ENCODE measurements at regions not wholly inside any gene's neighbourhood (a gene's known extent, or its start where the extent isn't known, plus 50 kb on each side); places are given as distances from the start of the nearest gene placed in this dataset.
"Not testable (repeated sequence)": the region's sequence is repeated elsewhere in the genome, so short reads cannot be mapped to it uniquely, and the experiment has no call there.

DNA sequence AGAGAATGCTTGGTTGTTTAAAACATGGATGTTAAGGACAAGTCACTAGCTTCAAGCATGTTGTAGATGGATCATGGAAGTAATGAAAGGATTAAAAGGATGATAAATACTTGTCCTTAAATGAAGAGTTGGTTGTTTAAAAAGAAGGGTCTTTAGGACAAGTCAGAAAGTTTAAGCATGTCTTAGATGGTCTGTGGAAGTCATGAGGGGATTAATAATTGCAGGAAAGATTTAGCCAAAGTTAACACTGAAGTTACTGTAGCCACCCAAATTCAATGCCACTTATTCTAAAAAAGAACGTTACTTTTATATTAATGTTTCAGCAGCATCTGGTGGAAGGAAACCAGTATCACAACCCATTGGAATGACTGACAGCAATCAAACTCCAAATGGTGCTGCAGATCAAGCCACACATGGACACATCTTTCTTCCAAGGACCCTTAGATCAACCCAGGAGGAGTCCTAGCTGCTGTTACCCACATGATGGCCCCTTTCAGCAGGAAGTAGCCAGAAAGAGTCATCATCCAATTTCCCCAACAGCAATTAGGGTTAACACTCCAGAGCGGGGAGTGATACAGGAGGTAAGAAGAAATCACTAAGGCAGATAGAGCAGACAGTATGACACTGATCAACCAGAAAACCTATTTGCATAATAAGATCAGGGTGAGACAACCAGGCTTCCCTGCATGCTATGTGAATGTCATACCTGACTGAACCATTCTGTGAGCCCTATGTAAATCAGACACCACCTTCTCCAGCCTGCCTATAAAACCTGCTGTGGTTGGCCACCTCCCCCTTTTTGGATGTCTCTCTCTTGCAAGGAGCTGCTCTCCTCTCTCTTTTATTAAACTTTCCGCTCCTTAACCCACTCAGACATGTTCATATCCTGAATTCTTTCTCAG is 88.4 kb upstream of the GNAZ start:
- peak; percentile 66 for ATAC-seq
- Mint-ChIP-seq H3K4me3 (no peak overlapping the region), H3K36me3 (ENCODE audit: low read depth) (peaks cover 5% of the 10 kb centered on the region), H3K4me1 (peaks cover 4% of the 10 kb centered on the region), H3K27me3 (peaks cover 32% of the 10 kb centered on the region), H3K27ac (no peak overlapping the region)
- no peak for DNase-seq
- H3K9me3 ChIP-seq (ENCODE audit: control insufficient read depth, low read length, poor library complexity, severe bottlenecking) = no peaks in the 10 kb centered on the region

GRCh38 chr22:22982616-22983015 is 87.7 kb upstream of the GNAZ start:
- Mint-ChIP-seq H3K36me3 (ENCODE audit: low read depth) (peaks cover 5% of the 10 kb centered on the region), H3K27me3 (peaks cover 37% of the 10 kb centered on the region), H3K4me3 (no peak overlapping the region), H3K27ac (no peak overlapping the region), H3K4me1 (peaks cover 4% of the 10 kb centered on the region)
- H3K9me3 ChIP-seq (ENCODE audit: control insufficient read depth, low read length, poor library complexity, severe bottlenecking) = no peaks in the 10 kb centered on the region
- DNase-seq (no peak), ATAC-seq (no peak)

DNA sequence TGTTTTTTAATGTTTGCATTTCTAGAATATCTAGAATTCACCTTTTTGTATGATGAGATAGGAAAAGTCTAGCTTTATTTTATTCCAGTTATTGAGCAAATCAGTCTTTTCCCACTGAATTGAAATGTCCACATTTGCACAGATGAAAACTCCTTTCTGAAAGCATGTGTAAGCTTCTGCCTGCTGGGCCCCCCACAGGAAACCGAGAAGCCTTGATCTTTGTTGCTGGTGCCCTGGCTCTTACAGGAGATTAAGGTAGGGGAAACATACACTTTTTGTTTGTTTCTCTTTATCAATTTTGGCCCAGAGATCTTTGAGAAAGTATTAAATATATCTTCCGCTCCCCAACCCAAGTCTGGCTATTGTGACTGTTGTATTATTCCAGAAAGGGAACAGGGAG is 87.2 kb upstream of the GNAZ start:
- Mint-ChIP-seq H3K27ac (no peak overlapping the region), H3K4me1 (peaks cover 4% of the 10 kb centered on the region), H3K4me3 (no peak overlapping the region), H3K36me3 (ENCODE audit: low read depth) (peaks cover 5% of the 10 kb centered on the region), H3K27me3 (peaks cover 37% of the 10 kb centered on the region)
- H3K9me3 ChIP-seq (ENCODE audit: control insufficient read depth, low read length, poor library complexity, severe bottlenecking) = no peaks in the 10 kb centered on the region
- ATAC-seq = no peak
- DNase-seq = no peak

DNA sequence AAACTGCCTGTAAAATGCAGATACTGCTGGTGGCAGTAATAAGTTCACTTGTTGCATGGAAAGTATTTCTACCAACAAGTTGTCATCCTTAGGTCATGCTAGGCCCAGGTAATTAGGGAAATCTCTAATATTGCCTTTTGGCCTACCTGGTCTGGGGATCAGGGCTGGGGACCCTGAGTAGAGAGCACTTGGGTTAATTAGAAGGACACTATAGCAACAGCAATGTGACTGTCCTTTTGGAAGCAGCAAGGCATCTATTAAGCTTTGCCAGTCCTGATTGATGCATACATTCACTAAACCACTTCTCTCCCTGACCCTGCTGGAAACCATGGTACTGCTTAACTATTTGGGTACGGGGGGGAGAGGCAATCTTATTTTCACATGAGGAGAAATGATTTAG is 86.5 kb upstream of the GNAZ start:
- H3K9me3 ChIP-seq (ENCODE audit: control insufficient read depth, low read length, poor library complexity, severe bottlenecking) = no peaks in the 10 kb centered on the region
- peaks cover 4% of the 10 kb centered on the region for H3K4me1 Mint-ChIP-seq
- DNase-seq = no peak
- no peak overlapping the region for H3K27ac Mint-ChIP-seq
- ATAC-seq = no peak
- peaks cover 5% of the 10 kb centered on the region for H3K36me3 Mint-ChIP-seq (ENCODE audit: low read depth)
- peaks cover 37% of the 10 kb centered on the region for H3K27me3 Mint-ChIP-seq
- H3K4me3 Mint-ChIP-seq = no peak overlapping the region

DNA sequence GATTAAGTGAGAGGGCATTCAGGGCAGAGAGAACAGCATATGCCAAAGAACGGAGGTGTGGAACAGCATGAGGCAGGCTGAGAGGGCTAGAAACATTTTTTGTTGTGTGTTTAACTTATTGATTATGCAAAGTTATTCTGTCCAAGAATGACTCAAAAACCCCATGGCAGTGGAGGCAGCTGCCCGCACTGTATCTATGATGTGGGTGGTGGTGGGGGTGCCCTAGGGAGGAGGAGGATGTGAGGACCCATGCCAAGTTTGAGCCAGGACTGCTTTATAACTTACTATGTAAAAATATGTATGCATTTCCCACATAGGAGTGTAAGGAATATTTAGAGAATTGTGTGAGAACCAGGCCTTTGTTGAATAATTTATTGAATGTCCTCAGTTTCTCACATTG is 85.4 kb upstream of the GNAZ start:
- no peak overlapping the region for H3K4me3 Mint-ChIP-seq
- peaks cover 40% of the 10 kb centered on the region for H3K27me3 Mint-ChIP-seq
- H3K9me3 ChIP-seq (ENCODE audit: control insufficient read depth, low read length, poor library complexity, severe bottlenecking) = no peaks in the 10 kb centered on the region
- H3K4me1 Mint-ChIP-seq = peaks cover 4% of the 10 kb centered on the region
- DNase-seq (no peak), ATAC-seq (no peak)
- H3K27ac Mint-ChIP-seq = no peak overlapping the region
- peaks cover 5% of the 10 kb centered on the region for H3K36me3 Mint-ChIP-seq (ENCODE audit: low read depth)

DNA sequence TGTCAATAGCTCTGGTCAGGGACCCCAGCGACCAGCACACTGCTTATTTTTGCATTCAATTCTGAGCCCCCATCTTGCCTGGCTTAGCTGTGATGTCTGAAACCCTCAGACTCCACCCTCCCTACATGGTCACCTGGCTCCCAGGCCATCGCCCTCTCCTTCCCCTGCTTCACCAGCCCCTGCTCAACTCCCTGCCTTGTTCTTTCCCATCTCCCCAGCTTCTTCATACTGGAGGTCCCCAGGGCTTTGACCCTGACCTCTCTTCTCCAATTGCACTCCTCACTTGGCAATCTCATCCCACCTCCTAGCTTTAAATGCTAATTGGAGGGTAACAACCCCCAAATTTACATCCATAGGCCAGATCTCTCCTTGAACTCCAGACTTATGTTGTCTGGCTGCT is 84.3 kb upstream of the GNAZ start:
- ATAC-seq (no peak), DNase-seq (no peak)
- Mint-ChIP-seq H3K36me3 (ENCODE audit: low read depth) (peaks cover 5% of the 10 kb centered on the region), H3K27ac (no peak overlapping the region), H3K27me3 (peaks cover 51% of the 10 kb centered on the region), H3K4me1 (peaks cover 4% of the 10 kb centered on the region), H3K4me3 (no peak overlapping the region)
- no peaks in the 10 kb centered on the region for H3K9me3 ChIP-seq (ENCODE audit: control insufficient read depth, low read length, poor library complexity, severe bottlenecking)

DNA sequence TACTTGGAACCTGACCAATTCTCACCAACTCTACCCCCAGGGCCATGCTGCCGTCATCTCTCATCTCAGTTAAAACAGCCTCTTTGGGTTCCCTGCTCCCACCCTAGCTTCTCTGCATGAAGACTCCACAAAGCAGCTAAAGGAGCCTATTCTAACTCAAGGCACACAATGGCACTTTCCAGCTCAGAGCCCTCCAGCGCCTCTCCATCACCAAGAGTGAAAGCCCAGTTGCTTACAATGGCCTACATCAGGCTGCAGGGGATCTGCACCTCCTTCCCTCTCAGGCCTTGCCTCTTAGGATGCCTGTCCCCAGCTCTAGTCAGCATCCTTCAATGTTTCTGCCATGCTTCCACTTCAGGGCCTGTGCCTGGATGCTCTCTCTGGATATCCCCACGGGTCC is 83.7 kb upstream of the GNAZ start:
- no peak for DNase-seq
- no peak overlapping the region for H3K4me3 Mint-ChIP-seq
- peaks cover 53% of the 10 kb centered on the region for H3K27me3 Mint-ChIP-seq
- no peak for ATAC-seq
- H3K9me3 ChIP-seq (ENCODE audit: control insufficient read depth, low read length, poor library complexity, severe bottlenecking) = no peaks in the 10 kb centered on the region
- peaks cover 4% of the 10 kb centered on the region for H3K4me1 Mint-ChIP-seq
- H3K36me3 Mint-ChIP-seq (ENCODE audit: low read depth) = peaks cover 5% of the 10 kb centered on the region
- no peak overlapping the region for H3K27ac Mint-ChIP-seq

DNA sequence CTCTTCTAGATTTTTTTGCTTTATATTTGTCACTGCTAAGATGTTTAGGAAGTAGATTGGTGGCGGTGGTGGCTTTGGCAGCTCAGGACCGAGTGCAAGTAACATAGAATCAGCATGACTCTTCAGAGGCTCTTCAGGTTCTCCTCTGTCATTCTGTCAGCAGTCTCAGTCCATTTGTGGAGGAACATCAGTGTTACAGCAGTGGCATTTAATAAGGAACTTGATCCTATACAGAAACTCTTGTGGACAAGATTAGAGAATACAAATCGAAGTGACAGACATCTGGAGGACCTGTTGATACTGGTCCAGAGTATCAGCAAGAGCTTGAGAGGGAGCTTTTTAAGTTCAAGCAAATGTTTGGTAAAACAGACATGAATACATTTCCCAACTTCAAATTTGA is 82.2 kb upstream of the GNAZ start:
- DNase-seq = no peak
- H3K27ac Mint-ChIP-seq = no peak overlapping the region
- no peak overlapping the region for H3K4me3 Mint-ChIP-seq

GRCh38 chr22:22988785-22989184 is 81.5 kb upstream of the GNAZ start:
- Mint-ChIP-seq H3K27ac (no peak overlapping the region), H3K4me3 (no peak overlapping the region), H3K27me3 (peaks cover 60% of the 10 kb centered on the region), H3K4me1 (peaks cover 2% of the 10 kb centered on the region), H3K36me3 (ENCODE audit: low read depth) (peaks cover 5% of the 10 kb centered on the region)
- DNase-seq = no peak
- H3K9me3 ChIP-seq (ENCODE audit: control insufficient read depth, low read length, poor library complexity, severe bottlenecking) = no peaks in the 10 kb centered on the region
- no peak for ATAC-seq

More for the DNA sequence above, 82.2 kb upstream of the GNAZ start:
- H3K9me3 ChIP-seq (ENCODE audit: control insufficient read depth, low read length, poor library complexity, severe bottlenecking) = no peaks in the 10 kb centered on the region
- Mint-ChIP-seq H3K27me3 (peaks cover 63% of the 10 kb centered on the region), H3K4me1 (peaks cover 4% of the 10 kb centered on the region), H3K36me3 (ENCODE audit: low read depth) (peaks cover 5% of the 10 kb centered on the region)
- no peak for ATAC-seq

- H3K4me3 Mint-ChIP-seq = no peak overlapping the region
- H3K4me1 Mint-ChIP-seq = no peaks in the 10 kb centered on the region
- no peak overlapping the region for H3K27ac Mint-ChIP-seq
- no peaks in the 10 kb centered on the region for H3K9me3 ChIP-seq (ENCODE audit: control insufficient read depth, low read length, poor library complexity, severe bottlenecking)
- H3K36me3 Mint-ChIP-seq (ENCODE audit: low read depth) = peaks cover 5% of the 10 kb centered on the region
- DNase-seq (no peak), ATAC-seq (no peak)
- H3K27me3 Mint-ChIP-seq = peaks cover 55% of the 10 kb centered on the region
Measured at GRCh38 chr22:22989856-22990255, 80.5 kb upstream of the GNAZ start.

DNA sequence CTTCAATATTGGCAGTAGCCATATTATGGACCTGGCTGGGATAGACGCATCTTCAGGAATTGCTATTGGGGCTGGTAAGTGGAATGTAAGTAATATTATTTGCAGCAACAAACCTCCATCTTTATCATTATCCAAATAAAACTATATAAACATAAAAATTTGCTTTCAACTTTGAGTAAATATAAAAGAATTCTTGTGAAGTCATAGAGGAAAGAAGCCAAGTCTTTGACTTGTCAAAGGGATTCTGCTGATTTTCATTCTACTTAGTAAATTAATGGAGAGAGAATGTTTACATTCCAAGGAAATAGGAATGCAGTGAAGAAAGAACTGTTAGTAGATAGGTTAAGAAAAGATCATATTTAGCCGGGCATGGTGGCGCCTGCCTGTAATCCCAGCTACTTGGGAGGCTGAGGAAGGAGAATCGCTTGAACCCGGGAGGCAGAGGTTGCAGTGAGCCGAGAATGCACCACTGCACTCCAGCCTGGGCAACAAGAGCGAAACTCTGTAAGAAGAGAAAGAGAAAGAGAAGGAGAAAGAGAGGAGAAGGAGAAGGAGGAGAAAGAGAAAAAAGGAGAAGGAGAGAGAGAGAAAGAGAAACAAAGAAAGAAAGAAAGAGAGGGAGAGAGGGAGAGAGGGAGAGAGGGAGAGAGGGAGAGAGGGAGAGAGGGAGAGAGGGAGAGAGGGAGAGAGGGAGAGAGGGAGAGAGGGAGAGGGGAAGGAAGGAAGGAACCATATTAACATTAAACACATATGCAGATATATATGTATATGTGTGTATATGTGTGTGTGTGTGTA is 79.4 kb upstream of the GNAZ start:
- H3K27me3 Mint-ChIP-seq = peaks cover 49% of the 10 kb centered on the region
- not testable (repeated sequence) for H3K36me3 Mint-ChIP-seq (ENCODE audit: low read depth); H3K27ac Mint-ChIP-seq; H3K4me1 Mint-ChIP-seq; H3K4me3 Mint-ChIP-seq; ATAC-seq; DNase-seq; H3K9me3 ChIP-seq (ENCODE audit: control insufficient read depth, low read length, poor library complexity, severe bottlenecking)

- no peaks in the 10 kb centered on the region for H3K36me3 Mint-ChIP-seq (ENCODE audit: low read depth)
- peaks cover 12% of the 10 kb centered on the region for H3K9me3 ChIP-seq (ENCODE audit: control insufficient read depth, low read length, poor library complexity, severe bottlenecking)
- ATAC-seq (no peak), DNase-seq (no peak)
- H3K4me1 Mint-ChIP-seq = no peaks in the 10 kb centered on the region
- H3K27ac Mint-ChIP-seq = no peak overlapping the region
- H3K27me3 Mint-ChIP-seq = peaks cover 35% of the 10 kb centered on the region
- H3K4me3 Mint-ChIP-seq = no peak overlapping the region
Measured at GRCh38 chr22:22992474-22992873, 77.8 kb upstream of the GNAZ start.

GRCh38 chr22:22993184-22993583 is 77.1 kb upstream of the GNAZ start:
- Mint-ChIP-seq H3K27me3 (peaks cover 35% of the 10 kb centered on the region), H3K36me3 (ENCODE audit: low read depth) (no peaks in the 10 kb centered on the region)
- no peak for DNase-seq

More at GRCh38 chr22:22993184-22993583, 77.1 kb upstream of the GNAZ start:
- no peak for ATAC-seq
- Mint-ChIP-seq H3K27ac (no peak overlapping the region), H3K4me3 (no peak overlapping the region), H3K4me1 (no peaks in the 10 kb centered on the region)
- peaks cover 13% of the 10 kb centered on the region for H3K9me3 ChIP-seq (ENCODE audit: control insufficient read depth, low read length, poor library complexity, severe bottlenecking)
